GM12878 (cell line): ENCODE measurements at regions not wholly inside any gene's neighbourhood (a gene's known extent, or its start where the extent isn't known, plus 50 kb on each side); places are given as distances from the start of the nearest gene placed in this dataset.

ENCODE experiments used
- ATAC-seq: fragments of 200-7000 bp; cut with Tn5 transposase; 3 replicates; pipeline ENCODE4 v1.9.1; 2020; ENCODE audit warnings: mild to moderate bottlenecking, moderate library complexity
- BruUV-seq: library from RNA; stranded (reverse); fragments of 400-500 nt; replicated peaks from 2 replicates; lab custom pipeline; 2021; lab: Mats Ljungman, UMichigan
- CTCF ChIA-PET: fragments of 300-600 bp; sonication (Branson Sonifier 250); formaldehyde crosslinking; extraction: SDS; loops from one replicate; lab custom pipeline; 2021; ENCODE audit warnings: inconsistent platforms; lab: Yijun Ruan, JAX
- POLR2A ChIA-PET: fragments of 350-600 bp; formaldehyde crosslinking; extraction: SDS; loops from one replicate; lab custom pipeline; 2021; ENCODE audit warnings: inconsistent platforms; lab: Charles Lee
- RAD21 ChIA-PET: fragments of 300-600 bp; sonication (Branson Sonifier 250); formaldehyde crosslinking; loops from one replicate; lab custom pipeline; 2023; ENCODE audit warnings: antibody characterized with exemption; ENCODE audit not compliant: unreplicated experiment; lab: Charles Lee
- SMC1A ChIA-PET: fragments of 300-600 bp; sonication (Branson Sonifier 250); formaldehyde crosslinking; loops from one replicate; lab custom pipeline; 2023; ENCODE audit not compliant: unreplicated experiment, uncharacterized antibody; lab: Charles Lee
- DNase-seq: peaks from one replicate; pipeline ENCODE4 v3.0.0-alpha.2; 2011; ENCODE audit warnings: low read depth, low spot score
- FAIRE-seq: peaks from 3 replicates; lab custom pipeline; 2011; peaks lifted over from hg19 to GRCh38; lab: Jason Lieb, UNC
- H2AFZ ChIP-seq: 2 replicates; pipeline ENCODE4 v1.6.0; 2011; ENCODE audit warnings: low read depth, low read length, control low read depth; ENCODE audit not compliant: control insufficient read depth
- H3K27ac ChIP-seq: 2 replicates; pipeline ENCODE4 v1.5.1; 2011; ENCODE audit warnings: control low read depth; ENCODE audit not compliant: control insufficient read depth, insufficient read depth
- H3K27me3 ChIP-seq, 2 experiments: replicated peaks in 1 of 2; 2 replicates each; pipeline versions ENCODE4 v1.6.0 to v1.6.1; 2011; ENCODE audit warnings: low read length in 1 of 2; ENCODE audit not compliant: control insufficient read depth in 2 of 2, insufficient read depth in 2 of 2
- H3K36me3 ChIP-seq, 2 experiments: 2 replicates each; pipeline ENCODE4 v1.5.1; 2011; ENCODE audit warnings: low read length in 1 of 2; ENCODE audit not compliant: control insufficient read depth in 2 of 2, insufficient read depth in 2 of 2
- H3K4me1 ChIP-seq: 2 replicates; pipeline ENCODE4 v1.6.1; 2011; ENCODE audit warnings: mild to moderate bottlenecking, low read length, moderate library complexity, mixed read lengths; ENCODE audit not compliant: control insufficient read depth, insufficient read depth
- H3K4me2 ChIP-seq: 2 replicates; pipeline ENCODE4 v1.6.0; 2011; ENCODE audit warnings: control low read depth; ENCODE audit not compliant: control insufficient read depth, insufficient read depth
- H3K4me3 ChIP-seq: fragments of 200-600 bp; sonication (generic); 2 replicates; pipeline ENCODE4 v1.5.1; 2016
- H3K79me2 ChIP-seq: 2 replicates; pipeline ENCODE4 v1.6.0; 2011; ENCODE audit warnings: low read length; ENCODE audit not compliant: control insufficient read depth, insufficient read depth
- H3K9ac ChIP-seq: 2 replicates; pipeline ENCODE4 v1.8.0; 2011; ENCODE audit warnings: low read length, control low read depth, mixed read lengths; ENCODE audit not compliant: control insufficient read depth, insufficient read depth
- H3K9me3 ChIP-seq: replicated peaks from 3 replicates; pipeline ENCODE4 v1.5.1; 2011; ENCODE audit warnings: mild to moderate bottlenecking, low read length; ENCODE audit not compliant: control insufficient read depth, insufficient read depth
- H4K20me1 ChIP-seq: 2 replicates; pipeline ENCODE4 v1.6.0; 2011; ENCODE audit not compliant: control insufficient read depth, insufficient read depth
- BCL11A ChIP-seq: IDR thresholded peaks from 2 replicates; pipeline ENCODE4 v1.6.1; 2011; ENCODE audit warnings: low read depth, low read length
- ETV6 ChIP-seq, 2 experiments: fragments of 450-650 bp in 1 of 2; IDR thresholded peaks in 1 of 2; conservative IDR thresholded peaks in 1 of 2; 2 replicates each; pipeline ENCODE4 v1.6.1; 2014; ENCODE audit warnings: antibody characterized with exemption in 1 of 2, borderline replicate concordance in 1 of 2, low read depth in 1 of 2, mild to moderate bottlenecking in 1 of 2, moderate library complexity in 1 of 2
- FOXK2 ChIP-seq: fragments of 450-650 bp; IDR thresholded peaks from 2 replicates; pipeline ENCODE4 v1.6.1; 2017; ENCODE audit warnings: mild to moderate bottlenecking, moderate library complexity
- GATAD2B ChIP-seq: fragments of 450-650 bp; conservative IDR thresholded peaks from 2 replicates; pipeline ENCODE4 v1.6.1; 2017; ENCODE audit warnings: low read depth, mild to moderate bottlenecking, moderate library complexity
- HSF1 ChIP-seq: fragments of 150-350 bp; IDR thresholded peaks from 2 replicates; pipeline ENCODE4 v1.6.1; 2014; ENCODE audit warnings: mild to moderate bottlenecking, low read depth, low read length
- LARP7 ChIP-seq: fragments of 450-650 bp; IDR thresholded peaks from 2 replicates; pipeline ENCODE4 v1.6.1; 2017; ENCODE audit warnings: mild to moderate bottlenecking
- MAX ChIP-seq: IDR thresholded peaks from 2 replicates; pipeline ENCODE4 v1.6.1; 2012; ENCODE audit warnings: low read depth, low read length, improper control_type of control experiment
- NFXL1 ChIP-seq: fragments of 450-650 bp; IDR thresholded peaks from 2 replicates; pipeline ENCODE4 v1.6.1; 2017; ENCODE audit warnings: antibody characterized with exemption, mild to moderate bottlenecking, borderline replicate concordance
- POLR2A ChIP-seq: IDR thresholded peaks from 2 replicates; pipeline ENCODE4 v1.6.1; 2011; ENCODE audit warnings: low read depth, mild to moderate bottlenecking, low read length
- ZBTB4 ChIP-seq: fragments of 450-650 bp; formaldehyde crosslinking; IDR thresholded peaks from 2 replicates; pipeline ENCODE4 v1.4.0; 2022; ENCODE audit warnings: mild to moderate bottlenecking, moderate library complexity
- ZNF207 ChIP-seq: fragments of 450-650 bp; IDR thresholded peaks from 2 replicates; pipeline ENCODE4 v1.6.1; 2014; ENCODE audit warnings: antibody characterized with exemption, mild to moderate bottlenecking, borderline replicate concordance
- whole genome bisulfite sequencing: methylation state at CpG from one replicate; pipeline ENCODE4 v1.1.6; 2016; ENCODE audit warnings: low lambda C conversion rate; ENCODE audit not compliant: insufficient replicate concordance, insufficient coverage; ENCODE audit errors: missing lambda C conversion rate; 5-methylcytosine and 5-hydroxymethylcytosine counted together
- in situ Hi-C: fragments of 300-500 bp; cut with MboI; formaldehyde crosslinking; loops from 9 replicates; pipeline ENCODE4 v1.14.3; 2018; ENCODE audit warnings: mixed read lengths
- intact Hi-C: fragments of 100-400 bp; cut with micrococcal nuclease; formaldehyde crosslinking; loops from one replicate; pipeline ENCODE4 v1.14.2; 2022; ENCODE audit not compliant: unreplicated experiment

- intact Hi-C loops = no loop called here
- Histone ChIP-seq H3K9me3 (no peaks in the 10 kb centered on the region), H3K27ac (no peak overlapping the region), H2AFZ (no peak overlapping the region), H3K4me1 (no peaks in the 10 kb centered on the region), H3K27me3 (no peaks in the 10 kb centered on the region; a peak in 1 of 4 replicates), H4K20me1 (no peaks in the 10 kb centered on the region), H3K4me3 (no peak overlapping the region), H3K9ac (no peak overlapping the region), H3K4me2 (no peak overlapping the region), H3K79me2 (no peaks in the 10 kb centered on the region), H3K36me3 (no peaks in the 10 kb centered on the region)
- ATAC-seq = no peak
- ChIA-PET CTCF (no interaction called here), RAD21 (no interaction called here), POLR2A (no interaction called here), SMC1A (no interaction called here)
- BruUV-seq = no TSS peak
- no peak for TF ChIP-seq POLR2A
- TF ChIP-seq ZNF207 = no peak
- no peak for TF ChIP-seq GATAD2B
- TF ChIP-seq HSF1 = no peak
- TF ChIP-seq MAX = no peak
- in situ Hi-C loops = no loop called here
- WGBS = 34% methylated on average over 17 of the region's 17 CpGs
- no peak for FAIRE-seq
- no peak for DNase-seq
Observed at GRCh38 chr7:1300636-1301035, 68.0 kb downstream of the UNCX start.

GRCh38 chr7:1301054-1301881 lies 68.6 kb downstream of the UNCX start:
- Histone ChIP-seq H4K20me1 (no peaks in the 10 kb centered on the region), H3K9me3 (no peaks in the 10 kb centered on the region), H3K27me3 (no peaks in the 10 kb centered on the region; a peak in 1 of 4 replicates), H3K4me1 (no peaks in the 10 kb centered on the region), H2AFZ (no peak overlapping the region), H3K27ac (no peak overlapping the region), H3K4me3 (no peak overlapping the region), H3K79me2 (no peaks in the 10 kb centered on the region), H3K36me3 (no peaks in the 10 kb centered on the region), H3K4me2 (no peak overlapping the region), H3K9ac (no peak overlapping the region)
- in situ Hi-C loops = no loop called here
- 22% methylated on average over 23 of the region's 23 CpGs for WGBS
- no TSS peak for BruUV-seq
- SMC1A ChIA-PET = no interaction called here
- intact Hi-C loops = no loop called here
- FAIRE-seq = no peak
- POLR2A ChIA-PET = no interaction called here
- TF ChIP-seq FOXK2 (no peak), LARP7 (no peak), NFXL1 (no peak), ETV6 (conservative IDR thresholded peaks at IDR 0.05 in 1 of 2, IDR thresholded peaks at IDR 0.05 in 1 of 2; ENCODE audit: borderline replicate concordance in 1 of 2, low read depth in 1 of 2) (no peak), BCL11A (no peak), ZBTB4 (CRISPR knock-in tag) (no peak)
- no peak for DNase-seq
- no peak for ATAC-seq
- RAD21 ChIA-PET = no interaction called here
- CTCF ChIA-PET = no interaction called here
